ENCODE measurements at regions not wholly inside any gene's neighbourhood (a gene's known extent, or its start where the extent isn't known, plus 50 kb on each side); places are given as distances from the start of the nearest gene placed in this dataset.

- TF ChIP-seq CTCF (conservative IDR thresholded peaks at IDR 0.05 in 1 of 2, IDR thresholded peaks at IDR 0.05 in 1 of 2; ENCODE audit: low read depth in 1 of 2, low read length in 2 of 2) (no peak), EZH2 (IDR thresholded peaks at IDR 0.05; ENCODE audit: low read length, missing control alignments) (no peak)
- no peaks in the 10 kb centered on the region for H3K27me3 ChIP-seq (ENCODE audit: control insufficient read depth, insufficient read depth, low read length)
- no peak overlapping the region for H3K4me3 ChIP-seq (replicated peaks in 1 of 4; ENCODE audit: control extremely low read depth in 1 of 4, insufficient read depth in 1 of 4, low read depth in 3 of 4, low read length in 4 of 4)
- no peaks in the 10 kb centered on the region for H3K9me3 ChIP-seq (ENCODE audit: control insufficient read depth, insufficient read depth, low read depth, low read length)
- no peak overlapping the region for H3K27ac ChIP-seq (ENCODE audit: insufficient read depth, low read length)
- no peak overlapping the region for H2AFZ ChIP-seq (ENCODE audit: low read length)
- H3K79me2 ChIP-seq (ENCODE audit: control insufficient read depth, insufficient read depth, low read length) = no peaks in the 10 kb centered on the region
- no peaks in the 10 kb centered on the region for H4K20me1 ChIP-seq (ENCODE audit: control insufficient read depth, extremely low read depth, insufficient read depth, low read length)
- H3K9ac ChIP-seq (ENCODE audit: insufficient read depth, low read length) = no peak overlapping the region
- H3K4me2 ChIP-seq (ENCODE audit: extremely low read depth, insufficient read depth, low read length) = no peak overlapping the region
- no peaks in the 10 kb centered on the region for H3K4me1 ChIP-seq (ENCODE audit: control insufficient read depth, extremely low read depth, insufficient read depth, low read length)
- DNase-seq (ENCODE audit: low read depth in 2 of 2) = no peak
- no peaks in the 10 kb centered on the region for H3K36me3 ChIP-seq (ENCODE audit: control insufficient read depth, insufficient read depth, low read length)
Observed at GRCh38 chr14:30369502-30370180, 189.3 kb upstream of the G2E3 start.

- no peak overlapping the region for H3K9ac ChIP-seq (ENCODE audit: insufficient read depth, low read length)
- H3K4me2 ChIP-seq (ENCODE audit: extremely low read depth, insufficient read depth, low read length) = no peak overlapping the region
- H3K27me3 ChIP-seq (ENCODE audit: control insufficient read depth, insufficient read depth, low read length) = no peaks in the 10 kb centered on the region
- H3K79me2 ChIP-seq (ENCODE audit: control insufficient read depth, insufficient read depth, low read length) = no peaks in the 10 kb centered on the region
- no peaks in the 10 kb centered on the region for H3K36me3 ChIP-seq (ENCODE audit: control insufficient read depth, insufficient read depth, low read length)
- H4K20me1 ChIP-seq (ENCODE audit: control insufficient read depth, extremely low read depth, insufficient read depth, low read length) = no peaks in the 10 kb centered on the region
- H3K4me3 ChIP-seq (replicated peaks in 1 of 4; ENCODE audit: control extremely low read depth in 1 of 4, insufficient read depth in 1 of 4, low read depth in 3 of 4, low read length in 4 of 4) = no peak overlapping the region
- no peak for DNase-seq (ENCODE audit: low read depth in 2 of 2)
- TF ChIP-seq CTCF (conservative IDR thresholded peaks at IDR 0.05 in 1 of 2, IDR thresholded peaks at IDR 0.05 in 1 of 2; ENCODE audit: low read depth in 1 of 2, low read length in 2 of 2) = no peak
- TF ChIP-seq EZH2 (IDR thresholded peaks at IDR 0.05; ENCODE audit: low read length, missing control alignments) = no peak
- no peak overlapping the region for H2AFZ ChIP-seq (ENCODE audit: low read length)
- H3K4me1 ChIP-seq (ENCODE audit: control insufficient read depth, extremely low read depth, insufficient read depth, low read length) = no peaks in the 10 kb centered on the region
- no peaks in the 10 kb centered on the region for H3K9me3 ChIP-seq (ENCODE audit: control insufficient read depth, insufficient read depth, low read depth, low read length)
- no peak overlapping the region for H3K27ac ChIP-seq (ENCODE audit: insufficient read depth, low read length)
Observed at GRCh38 chr14:30373053-30373452, 185.9 kb upstream of the G2E3 start.

- no peaks in the 10 kb centered on the region for H3K4me1 ChIP-seq (ENCODE audit: control insufficient read depth, extremely low read depth, insufficient read depth, low read length)
- H4K20me1 ChIP-seq (ENCODE audit: control insufficient read depth, extremely low read depth, insufficient read depth, low read length) = no peaks in the 10 kb centered on the region
- no peaks in the 10 kb centered on the region for H3K36me3 ChIP-seq (ENCODE audit: control insufficient read depth, insufficient read depth, low read length)
- H3K27ac ChIP-seq (ENCODE audit: insufficient read depth, low read length) = no peak overlapping the region
- H3K79me2 ChIP-seq (ENCODE audit: control insufficient read depth, insufficient read depth, low read length) = no peaks in the 10 kb centered on the region
- no peak overlapping the region for H2AFZ ChIP-seq (ENCODE audit: low read length)
- H3K4me2 ChIP-seq (ENCODE audit: extremely low read depth, insufficient read depth, low read length) = no peak overlapping the region
- no peak overlapping the region for H3K4me3 ChIP-seq (replicated peaks in 1 of 4; ENCODE audit: control extremely low read depth in 1 of 4, insufficient read depth in 1 of 4, low read depth in 3 of 4, low read length in 4 of 4)
- DNase-seq (ENCODE audit: low read depth in 2 of 2) = no peak
- H3K9me3 ChIP-seq (ENCODE audit: control insufficient read depth, insufficient read depth, low read depth, low read length) = no peaks in the 10 kb centered on the region
- TF ChIP-seq CTCF (conservative IDR thresholded peaks at IDR 0.05 in 1 of 2, IDR thresholded peaks at IDR 0.05 in 1 of 2; ENCODE audit: low read depth in 1 of 2, low read length in 2 of 2) (no peak), EZH2 (IDR thresholded peaks at IDR 0.05; ENCODE audit: low read length, missing control alignments) (no peak)
- no peaks in the 10 kb centered on the region for H3K27me3 ChIP-seq (ENCODE audit: control insufficient read depth, insufficient read depth, low read length)
- no peak overlapping the region for H3K9ac ChIP-seq (ENCODE audit: insufficient read depth, low read length)
Observed at GRCh38 chr14:30373526-30373925, 185.4 kb upstream of the G2E3 start.
